ENCODE measurements at regions not wholly inside any gene's neighbourhood (a gene's known extent, or its start where the extent isn't known, plus 50 kb on each side); places are given as distances from the start of the nearest gene placed in this dataset.

- 0 out of 2 replicates have a peak, but pooled peaks cover 6% of the 10 kb centered on the region for H3K9me3 ChIP-seq (ENCODE audit: insufficient read depth, low read depth)
- intact Hi-C loops (cut with micrococcal nuclease; ENCODE audit: unreplicated experiment), result no loop called here
- no peak for TF ChIP-seq EZH2 (IDR thresholded peaks at IDR 0.05; ENCODE audit: low read depth)
- TF ChIP-seq, protein P1, sequence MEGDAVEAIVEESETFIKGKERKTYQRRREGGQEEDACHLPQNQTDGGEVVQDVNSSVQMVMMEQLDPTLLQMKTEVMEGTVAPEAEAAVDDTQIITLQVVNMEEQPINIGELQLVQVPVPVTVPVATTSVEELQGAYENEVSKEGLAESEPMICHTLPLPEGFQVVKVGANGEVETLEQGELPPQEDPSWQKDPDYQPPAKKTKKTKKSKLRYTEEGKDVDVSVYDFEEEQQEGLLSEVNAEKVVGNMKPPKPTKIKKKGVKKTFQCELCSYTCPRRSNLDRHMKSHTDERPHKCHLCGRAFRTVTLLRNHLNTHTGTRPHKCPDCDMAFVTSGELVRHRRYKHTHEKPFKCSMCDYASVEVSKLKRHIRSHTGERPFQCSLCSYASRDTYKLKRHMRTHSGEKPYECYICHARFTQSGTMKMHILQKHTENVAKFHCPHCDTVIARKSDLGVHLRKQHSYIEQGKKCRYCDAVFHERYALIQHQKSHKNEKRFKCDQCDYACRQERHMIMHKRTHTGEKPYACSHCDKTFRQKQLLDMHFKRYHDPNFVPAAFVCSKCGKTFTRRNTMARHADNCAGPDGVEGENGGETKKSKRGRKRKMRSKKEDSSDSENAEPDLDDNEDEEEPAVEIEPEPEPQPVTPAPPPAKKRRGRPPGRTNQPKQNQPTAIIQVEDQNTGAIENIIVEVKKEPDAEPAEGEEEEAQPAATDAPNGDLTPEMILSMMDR (conservative IDR thresholded peaks at IDR 0.05), result no peak
- H3K4me1 ChIP-seq (replicated peaks; ENCODE audit: insufficient read depth), result peaks cover 25% of the 10 kb centered on the region
- BruUV-seq (replicated peaks), result no TSS peak
- no peak overlapping the region for H3K4me3 ChIP-seq
- no peaks in the 10 kb centered on the region for H3K9me2 ChIP-seq (ENCODE audit: insufficient read depth)
- H3K4me2 ChIP-seq, result no peak overlapping the region
- peaks cover 11% of the 10 kb centered on the region; the same call in 1 of the 2 replicates for H3F3A ChIP-seq (ENCODE audit: insufficient read depth, low read depth)
- H3K27ac ChIP-seq, result no peak overlapping the region
- H3K36me3 ChIP-seq (ENCODE audit: low read depth), result peaks cover 12% of the 10 kb centered on the region
- CTCF ChIA-PET, result interaction anchor here (0.6 kb wide), 2 partner anchors 118 to 743 kb away, joined by 3 to 16 read pairs; no protein-coding TSS in a partner anchor
- H2AFZ ChIP-seq, result no peak overlapping the region
- no peaks in the 10 kb centered on the region for H4K20me1 ChIP-seq (ENCODE audit: insufficient read depth)
- H3K79me2 ChIP-seq (ENCODE audit: low read depth), result no peaks in the 10 kb centered on the region
- no peak for DNase-seq
- POLR2A ChIA-PET (ENCODE audit: unreplicated experiment), result interaction anchor here (0.7 kb wide), 1 partner anchor 194 kb away, joined by 5 read pairs; the partner anchor contains the start of gene F3
- no peaks in the 10 kb centered on the region for H3K27me3 ChIP-seq (ENCODE audit: insufficient read depth, low read depth)
Observed at GRCh38 chr1:94736073-94736472, 84.1 kb upstream of the SLC44A3 start.

GRCh38 chr1:94734963-94735901, 84.9 kb upstream of the SLC44A3 start:
- CTCF ChIA-PET, result interaction anchor here (0.6 kb wide), 1 partner anchor 117 kb away, joined by 16 read pairs; no protein-coding TSS in a partner anchor
- intact Hi-C loops (cut with micrococcal nuclease; ENCODE audit: unreplicated experiment), result no loop called here
- DNase-seq, result no peak
- Histone ChIP-seq H3K9me3 (ENCODE audit: insufficient read depth, low read depth) (0 out of 2 replicates have a peak, but pooled peaks cover 6% of the 10 kb centered on the region), H3K27ac (no peak overlapping the region), H3K4me1 (replicated peaks; ENCODE audit: insufficient read depth) (peaks cover 23% of the 10 kb centered on the region), H3K79me2 (ENCODE audit: low read depth) (no peaks in the 10 kb centered on the region), H3K4me3 (no peak overlapping the region), H3F3A (ENCODE audit: insufficient read depth, low read depth) (peaks cover 11% of the 10 kb centered on the region; the same call in 1 of the 2 replicates), H3K27me3 (ENCODE audit: insufficient read depth, low read depth) (no peaks in the 10 kb centered on the region), H3K9me2 (ENCODE audit: insufficient read depth) (no peaks in the 10 kb centered on the region), H3K4me2 (no peak overlapping the region), H3K36me3 (ENCODE audit: low read depth) (peaks cover 12% of the 10 kb centered on the region), H2AFZ (no peak overlapping the region), H4K20me1 (ENCODE audit: insufficient read depth) (no peaks in the 10 kb centered on the region)
- BruUV-seq (replicated peaks), result no TSS peak
- POLR2A ChIA-PET (ENCODE audit: unreplicated experiment), result interaction anchor here (0.7 kb wide), 1 partner anchor 461 kb away, joined by 5 read pairs; no protein-coding TSS in a partner anchor
- TF ChIP-seq, protein P1 (conservative IDR thresholded peaks at IDR 0.05), result no peak
- TF ChIP-seq EZH2 (IDR thresholded peaks at IDR 0.05; ENCODE audit: low read depth), result no peak

DNA sequence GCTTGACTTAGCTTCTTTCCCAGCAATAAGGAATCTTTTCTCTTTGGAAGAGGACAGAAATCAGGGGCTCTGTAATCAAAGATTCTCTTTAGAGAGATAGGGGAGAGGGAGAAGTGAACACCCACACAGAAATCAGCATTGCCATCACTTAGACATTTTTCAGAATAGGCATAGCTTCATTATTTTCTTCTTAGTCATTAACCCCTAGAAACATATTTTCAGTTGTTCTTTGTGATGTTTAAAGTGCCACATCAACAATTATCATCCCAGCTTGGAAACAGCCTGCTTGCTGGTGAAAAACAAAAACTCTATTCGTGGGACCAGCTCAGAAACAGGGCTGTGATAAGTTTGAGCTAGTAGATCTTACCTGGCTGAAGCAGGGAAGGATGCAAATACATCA, 88.3 kb upstream of the SLC44A3 start:
- H3K27ac ChIP-seq, result no peak overlapping the region
- TF ChIP-seq EZH2 (IDR thresholded peaks at IDR 0.05; ENCODE audit: low read depth), result no peak
- TF ChIP-seq, protein P1 (conservative IDR thresholded peaks at IDR 0.05), result no peak
- intact Hi-C loops (cut with micrococcal nuclease; ENCODE audit: unreplicated experiment), result no loop called here

More for the DNA sequence above, 88.3 kb upstream of the SLC44A3 start:
- peaks cover 6% of the 10 kb centered on the region; the same call in 1 of the 2 replicates for H3K36me3 ChIP-seq (ENCODE audit: low read depth)
- no peak overlapping the region for H3K4me2 ChIP-seq
- H3K27me3 ChIP-seq (ENCODE audit: insufficient read depth, low read depth), result no peaks in the 10 kb centered on the region
- H3K9me3 ChIP-seq (ENCODE audit: insufficient read depth, low read depth), result no peaks in the 10 kb centered on the region
- no TSS peak for BruUV-seq (replicated peaks)
- no peaks in the 10 kb centered on the region for H4K20me1 ChIP-seq (ENCODE audit: insufficient read depth)
- no peak for DNase-seq
- H3F3A ChIP-seq (ENCODE audit: insufficient read depth, low read depth), result peaks cover 31% of the 10 kb centered on the region
- H3K4me3 ChIP-seq, result no peak overlapping the region
- POLR2A ChIA-PET (ENCODE audit: unreplicated experiment), result interaction anchor here (0.6 to 0.9 kb wide), 2 partner anchors 38 to 51 kb away, joined by 4 read pairs; no protein-coding TSS in a partner anchor
- H3K4me1 ChIP-seq (replicated peaks; ENCODE audit: insufficient read depth), result peaks cover 27% of the 10 kb centered on the region
- H3K79me2 ChIP-seq (ENCODE audit: low read depth), result no peaks in the 10 kb centered on the region
- H2AFZ ChIP-seq, result no peak overlapping the region
- CTCF ChIA-PET, result interaction anchor here (0.6 kb wide), 1 partner anchor 122 kb away, joined by 3 read pairs; no protein-coding TSS in a partner anchor
- no peaks in the 10 kb centered on the region for H3K9me2 ChIP-seq (ENCODE audit: insufficient read depth)

Data from PC-9 (cell line).